Lower lobe of right lung (tissue), 2 donors: ENCODE measurements at regions not wholly inside any gene's neighbourhood (a gene's known extent, or its start where the extent isn't known, plus 50 kb on each side); places are given as distances from the start of the nearest gene placed in this dataset.

Experiments used
- ATAC-seq, 2 donors: fragments of 200-7000 bp; cut with Tn5 transposase; one replicate each; pipeline ENCODE4 v1.9.1; 2020 to 2022; ENCODE audit warnings: mild to moderate bottlenecking in 2 of 2, moderate library complexity in 2 of 2
- DNase-seq: peaks from one replicate; pipeline ENCODE4 v3.0.0-alpha.2; 2020
- H3K27ac ChIP-seq: fragments of 200-600 bp; one replicate; pipeline ENCODE4 v1.8.0; 2022
- H3K27me3 ChIP-seq: fragments of 200-600 bp; one replicate; pipeline ENCODE4 v1.8.0; 2022; ENCODE audit warnings: low read depth
- H3K36me3 ChIP-seq: fragments of 200-600 bp; one replicate; pipeline ENCODE4 v1.8.0; 2022; ENCODE audit warnings: mild to moderate bottlenecking
- H3K4me1 ChIP-seq: fragments of 200-600 bp; one replicate; pipeline ENCODE4 v1.8.0; 2022
- H3K4me3 ChIP-seq: fragments of 200-600 bp; one replicate; pipeline ENCODE4 v1.8.0; 2022; ENCODE audit warnings: mild to moderate bottlenecking
- H3K9me3 ChIP-seq: fragments of 200-600 bp; one replicate; pipeline ENCODE4 v1.8.0; 2022
- intact Hi-C: fragments of 100-400 bp; cut with DNase I; formaldehyde crosslinking; loops from one replicate; pipeline ENCODE4 v1.11.0; 2022
- TF ChIP-seq, protein P1 (sequence below): fragments of 200-600 bp; IDR thresholded peaks from one replicate; pipeline ENCODE4 v1.8.0; 2022; ENCODE audit warnings: antibody characterized with exemption, mild to moderate bottlenecking
- donor health status: DM: no; HTN: yes; CAD: no; lungs with severe emphysema.

DNA sequence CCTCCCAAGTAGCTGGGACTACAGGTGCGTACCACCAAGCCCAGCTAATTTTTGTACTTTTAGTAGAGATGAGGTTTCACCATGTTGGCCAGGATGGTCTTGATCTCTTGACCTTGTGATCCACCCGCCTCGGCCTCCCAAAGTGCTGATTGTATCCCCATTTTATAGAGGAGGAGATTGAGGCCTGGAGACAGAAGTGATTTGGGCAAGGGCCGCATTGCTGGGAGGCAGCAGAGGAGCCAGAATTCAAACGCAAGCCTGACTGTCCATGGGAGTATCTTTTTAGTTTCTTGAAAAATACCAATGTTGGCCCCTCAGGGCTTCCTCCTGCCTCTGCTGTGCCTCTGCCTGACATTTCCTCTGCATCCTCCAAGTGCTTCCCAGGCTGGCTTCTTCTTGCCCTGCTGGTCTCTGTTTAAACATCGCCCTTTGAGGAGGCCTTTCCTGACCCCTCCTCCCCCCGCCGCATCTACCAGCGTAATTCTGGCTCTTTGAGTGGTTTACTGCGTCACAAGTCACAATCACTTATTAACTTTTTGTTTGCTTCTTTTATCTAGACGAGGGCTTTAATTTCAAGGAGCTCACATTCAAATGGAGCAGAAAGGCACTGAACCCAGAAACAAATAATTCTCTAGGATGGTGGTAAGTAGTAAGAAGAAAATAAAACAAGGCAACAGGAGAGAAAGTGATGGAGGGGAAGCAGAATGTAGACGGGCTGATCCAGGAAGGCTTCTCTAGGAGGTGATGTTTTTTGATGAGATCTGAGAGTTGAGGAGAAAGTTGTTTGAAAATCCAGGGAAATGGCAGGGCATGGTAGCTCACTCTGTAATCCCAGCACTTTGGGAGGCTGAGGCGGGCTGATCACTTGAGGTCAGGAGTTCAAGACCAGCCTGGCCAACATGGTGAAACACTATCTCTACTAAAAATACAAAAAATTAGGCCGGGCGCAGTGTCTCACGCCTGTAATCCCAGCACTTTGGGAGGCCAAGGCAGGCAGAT is 91.0 kb upstream of the MED13L start:
- DNase-seq (peak; percentile 87), ATAC-seq (peak; percentile 88 to 91)

DNA sequence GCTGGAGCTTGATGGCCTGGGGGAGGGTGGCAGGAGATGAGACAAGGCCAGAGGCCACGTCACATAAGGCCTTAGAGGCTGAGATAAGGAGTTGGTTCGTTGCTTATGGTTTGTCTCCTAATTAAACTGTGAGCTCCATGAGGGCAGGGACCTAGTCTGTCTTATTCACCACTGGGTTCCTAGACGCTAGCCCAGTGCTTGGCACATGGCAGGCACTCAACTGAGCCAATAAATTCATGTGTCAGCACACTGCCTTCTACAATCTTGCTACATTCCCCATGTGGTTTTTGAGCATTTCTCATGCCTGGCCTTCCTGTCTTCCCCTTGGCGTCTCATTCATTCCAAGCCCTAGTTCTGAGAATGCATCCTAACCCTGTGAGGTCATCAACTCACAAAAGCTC is 92.5 kb upstream of the MED13L start:
- DNase-seq = no peak
- H3K27me3 ChIP-seq = no peaks in the 10 kb centered on the region
- no peaks in the 10 kb centered on the region for H3K36me3 ChIP-seq
- H3K4me1 ChIP-seq = peaks cover 7% of the 10 kb centered on the region
- intact Hi-C loops = no loop called here
- no peaks in the 10 kb centered on the region for H3K9me3 ChIP-seq
- TF ChIP-seq, protein P1, sequence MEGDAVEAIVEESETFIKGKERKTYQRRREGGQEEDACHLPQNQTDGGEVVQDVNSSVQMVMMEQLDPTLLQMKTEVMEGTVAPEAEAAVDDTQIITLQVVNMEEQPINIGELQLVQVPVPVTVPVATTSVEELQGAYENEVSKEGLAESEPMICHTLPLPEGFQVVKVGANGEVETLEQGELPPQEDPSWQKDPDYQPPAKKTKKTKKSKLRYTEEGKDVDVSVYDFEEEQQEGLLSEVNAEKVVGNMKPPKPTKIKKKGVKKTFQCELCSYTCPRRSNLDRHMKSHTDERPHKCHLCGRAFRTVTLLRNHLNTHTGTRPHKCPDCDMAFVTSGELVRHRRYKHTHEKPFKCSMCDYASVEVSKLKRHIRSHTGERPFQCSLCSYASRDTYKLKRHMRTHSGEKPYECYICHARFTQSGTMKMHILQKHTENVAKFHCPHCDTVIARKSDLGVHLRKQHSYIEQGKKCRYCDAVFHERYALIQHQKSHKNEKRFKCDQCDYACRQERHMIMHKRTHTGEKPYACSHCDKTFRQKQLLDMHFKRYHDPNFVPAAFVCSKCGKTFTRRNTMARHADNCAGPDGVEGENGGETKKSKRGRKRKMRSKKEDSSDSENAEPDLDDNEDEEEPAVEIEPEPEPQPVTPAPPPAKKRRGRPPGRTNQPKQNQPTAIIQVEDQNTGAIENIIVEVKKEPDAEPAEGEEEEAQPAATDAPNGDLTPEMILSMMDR = no peak
- peak in 1 of 2 donors; percentile 24 for ATAC-seq
- H3K4me3 ChIP-seq = no peak overlapping the region
- no peak overlapping the region for H3K27ac ChIP-seq

More for the DNA sequence above, 91.0 kb upstream of the MED13L start:
- no peaks in the 10 kb centered on the region for H3K36me3 ChIP-seq
- peaks cover 7% of the 10 kb centered on the region for H3K4me1 ChIP-seq
- no peak overlapping the region for H3K4me3 ChIP-seq
- H3K27ac ChIP-seq = peak overlapping the region; percentile 68
- H3K9me3 ChIP-seq = no peaks in the 10 kb centered on the region
- TF ChIP-seq, protein P1 = no peak
- no peaks in the 10 kb centered on the region for H3K27me3 ChIP-seq
- intact Hi-C loops = no loop called here

- no peaks in the 10 kb centered on the region for H3K36me3 ChIP-seq
- intact Hi-C loops = no loop called here
- TF ChIP-seq, protein P1 = no peak
- H3K27me3 ChIP-seq = no peaks in the 10 kb centered on the region
- ATAC-seq = no peak
- no peaks in the 10 kb centered on the region for H3K9me3 ChIP-seq
- peaks cover 7% of the 10 kb centered on the region for H3K4me1 ChIP-seq
- no peak overlapping the region for H3K27ac ChIP-seq
- no peak overlapping the region for H3K4me3 ChIP-seq
- no peak for DNase-seq
Observed at GRCh38 chr12:116370886-116371580, 93.5 kb upstream of the MED13L start.

DNA sequence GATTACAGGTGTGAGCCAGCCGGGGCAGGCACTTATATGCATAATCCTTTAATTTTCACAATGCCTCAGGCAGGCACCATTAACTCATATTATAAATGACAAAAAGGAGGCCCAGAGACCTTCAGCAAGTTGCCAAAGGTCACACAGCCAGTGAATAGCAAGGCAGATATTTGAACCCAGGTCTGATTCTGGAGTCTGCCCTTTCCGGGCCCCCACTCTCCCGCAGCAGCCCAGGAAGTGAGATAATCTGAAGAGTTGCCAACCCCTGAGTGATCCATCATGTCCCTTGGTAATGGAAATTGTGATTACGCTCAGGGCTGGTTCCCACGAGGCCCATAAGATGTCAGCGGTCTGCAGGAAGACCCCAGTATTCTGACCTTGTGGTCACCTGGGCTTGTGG is 95.3 kb upstream of the MED13L start:
- Histone ChIP-seq H3K4me3 (no peak overlapping the region), H3K27me3 (no peaks in the 10 kb centered on the region), H3K36me3 (no peaks in the 10 kb centered on the region), H3K4me1 (peaks cover 5% of the 10 kb centered on the region), H3K9me3 (no peaks in the 10 kb centered on the region), H3K27ac (no peak overlapping the region)
- TF ChIP-seq, protein P1 = no peak
- intact Hi-C loops = no loop called here
- DNase-seq = no peak
- no peak for ATAC-seq

DNA sequence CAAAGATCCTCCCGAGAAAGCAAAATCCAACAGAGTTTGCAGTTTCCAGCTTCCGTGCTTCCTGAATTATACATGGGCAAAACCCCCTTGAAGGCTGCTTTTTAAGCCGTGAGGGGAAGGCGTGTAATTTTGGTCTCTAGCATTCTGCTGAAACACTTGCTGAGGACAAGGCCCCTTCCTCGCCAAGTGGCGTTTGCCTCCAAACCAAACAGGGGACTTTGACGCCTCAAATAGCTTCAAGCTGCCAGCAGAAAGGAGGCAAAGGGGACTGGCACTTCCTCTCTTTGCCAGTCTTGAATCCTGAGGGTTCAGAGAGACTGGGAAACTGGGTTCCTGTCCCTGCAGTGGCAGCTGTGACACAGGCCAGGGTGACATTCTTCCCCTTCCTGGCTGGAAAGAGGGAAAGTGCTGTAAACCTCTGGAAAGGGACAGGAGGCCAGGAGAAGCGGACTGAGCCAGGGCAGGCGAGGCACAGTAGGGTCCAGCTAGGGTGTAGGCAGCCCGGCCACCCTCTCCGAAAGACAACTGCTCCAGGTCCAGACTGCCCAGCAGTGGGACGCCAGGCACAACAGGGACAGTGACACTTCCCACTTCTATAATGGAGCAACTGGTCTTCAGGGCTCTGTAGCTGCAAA is 96.2 kb upstream of the MED13L start:
- DNase-seq = no peak
- TF ChIP-seq, protein P1 = no peak
- H3K36me3 ChIP-seq = no peaks in the 10 kb centered on the region

More for the DNA sequence above, 96.2 kb upstream of the MED13L start:
- H3K4me3 ChIP-seq = no peak overlapping the region
- H3K27me3 ChIP-seq = no peaks in the 10 kb centered on the region
- ATAC-seq = no peak
- intact Hi-C loops = no loop called here
- H3K27ac ChIP-seq = no peak overlapping the region
- no peaks in the 10 kb centered on the region for H3K9me3 ChIP-seq
- no peaks in the 10 kb centered on the region for H3K4me1 ChIP-seq
